ENCODE measurements at regions not wholly inside any gene's neighbourhood (a gene's known extent, or its start where the extent isn't known, plus 50 kb on each side); places are given as distances from the start of the nearest gene placed in this dataset.

DNA sequence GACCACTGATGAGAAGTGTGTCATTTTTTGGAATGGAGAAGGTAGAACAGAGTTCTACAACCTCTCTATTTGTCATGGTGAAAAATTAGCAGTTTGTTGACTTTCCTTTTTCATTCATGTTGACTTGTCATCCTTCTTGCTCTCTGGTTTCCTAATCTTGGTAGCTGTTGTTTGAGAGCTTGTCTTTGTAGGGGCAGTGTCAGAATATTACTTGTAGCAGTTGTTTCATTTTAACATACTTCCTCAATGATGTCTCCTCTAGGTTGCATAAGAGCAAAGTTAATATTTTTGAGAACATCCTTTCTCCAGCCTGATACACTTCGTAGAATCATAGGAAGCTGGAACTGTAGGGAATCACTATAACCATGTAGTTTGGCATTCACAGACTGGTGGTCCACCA lies 368.2 kb upstream of the FANCL start:
- TF ChIP-seq SUZ12 (IDR thresholded peaks at IDR 0.05; ENCODE audit: extremely low read depth, insufficient read depth, insufficient read length) (no peak), YY1 (IDR thresholded peaks at IDR 0.05; ENCODE audit: insufficient read depth, insufficient read length) (no peak), ZNF274 (IDR thresholded peaks at IDR 0.05; ENCODE audit: low read depth, low read length) (no peak)
